Sigmoid colon (tissue), 6 donors: ENCODE measurements at regions not wholly inside any gene's neighbourhood (a gene's known extent, or its start where the extent isn't known, plus 50 kb on each side); places are given as distances from the start of the nearest gene placed in this dataset.

Experiments used
- DNase-seq: peaks from one replicate; pipeline ENCODE4 v3.0.0-alpha.2; 2019
- H3K27ac ChIP-seq, 4 donors: fragments of 200-600 bp; sonication (generic); one replicate each; pipeline ENCODE4 v1.5.1; 2016 to 2019; ENCODE audit warnings: mild to moderate bottlenecking in 1 of 4
- H3K27me3 ChIP-seq, 3 donors: fragments of 200-600 bp; sonication (generic); one replicate each; pipeline ENCODE4 v1.5.1; 2019; ENCODE audit warnings: mild to moderate bottlenecking in 1 of 3
- H3K36me3 ChIP-seq, 4 donors: fragments of 200-600 bp; sonication (generic); one replicate each; pipeline ENCODE4 v1.5.1; 2016 to 2019
- H3K4me1 ChIP-seq, 4 donors: fragments of 200-600 bp; sonication (generic); one replicate each; pipeline ENCODE4 v1.5.1; 2017 to 2019
- H3K4me3 ChIP-seq, 4 donors: fragments of 200-600 bp; sonication (generic); one replicate each; pipeline ENCODE4 v1.5.1; 2017 to 2019; ENCODE audit warnings: mild to moderate bottlenecking in 2 of 4, moderate library complexity in 1 of 4
- H3K9me3 ChIP-seq, 4 donors: fragments of 200-600 bp in 3 of 4; sonication (generic) in 3 of 4; one replicate each; pipeline versions ENCODE4 v1.5.1 to v1.6.1; 2013 to 2019
- CTCF ChIP-seq, 4 experiments: fragments of 450-650 bp in 3 of 4; fragments of 200-600 bp in 1 of 4; IDR thresholded peaks; one replicate each; pipeline ENCODE4 v1.5.1; 2016 to 2019; ENCODE audit warnings: antibody characterized with exemption in 4 of 4, mild to moderate bottlenecking in 3 of 4, moderate library complexity in 2 of 4
- EP300 ChIP-seq, 4 donors: sonication (generic); formaldehyde crosslinking; IDR thresholded peaks; one replicate each; pipeline ENCODE4 v1.6.1; 2017; ENCODE audit warnings: antibody characterized with exemption in 4 of 4
- POLR2A ChIP-seq, 2 donors: fragments of 450-650 bp; IDR thresholded peaks; one replicate each; pipeline ENCODE4 v1.6.1; 2016; ENCODE audit warnings: antibody characterized with exemption in 2 of 2, mild to moderate bottlenecking in 2 of 2, moderate library complexity in 2 of 2
- POLR2AphosphoS5 ChIP-seq, 4 donors: sonication (generic); formaldehyde crosslinking; IDR thresholded peaks; one replicate each; pipeline ENCODE4 v1.6.1; 2017; ENCODE audit warnings: antibody characterized with exemption in 4 of 4
- WGBS, 2 donors: extraction: QIAGEN DNeasy Blood & Tissue Kit; methylation state at CpG; one replicate each; pipeline ENCODE4 v1.1.7; 2013; 5-methylcytosine and 5-hydroxymethylcytosine counted together
- intact Hi-C: fragments of 100-400 bp; cut with DNase I; formaldehyde crosslinking; loops from one replicate; pipeline ENCODE4 v1.15.1; 2023
- donor health status: healthy with polysubstance abuse.
- donor health status: healthy.

GRCh38 chr13:107057028-107057631, 489.2 kb upstream of the ARGLU1 start:
- Histone ChIP-seq H3K27ac (no peak overlapping the region), H3K27me3 (no peaks in the 10 kb centered on the region), H3K36me3 (no peaks in the 10 kb centered on the region), H3K4me1 (no peaks in the 10 kb centered on the region), H3K4me3 (no peak overlapping the region), H3K9me3 (no peaks in the 10 kb centered on the region)
- no peak for DNase-seq
- 79 to 85% methylated on average over 3 of the region's 3 CpGs for WGBS, 2 donors
- intact Hi-C loops: no loop called here
- TF ChIP-seq CTCF (IDR thresholded peaks at IDR 0.05) (no peak), POLR2AphosphoS5 (IDR thresholded peaks at IDR 0.05) (no peak), POLR2A (IDR thresholded peaks at IDR 0.05) (no peak), EP300 (IDR thresholded peaks at IDR 0.05) (no peak)

- TF ChIP-seq EP300 (IDR thresholded peaks at IDR 0.05) (no peak), POLR2AphosphoS5 (IDR thresholded peaks at IDR 0.05) (no peak), POLR2A (IDR thresholded peaks at IDR 0.05) (no peak), CTCF (IDR thresholded peaks at IDR 0.05) (no peak)
- no peak overlapping the region for H3K4me3 ChIP-seq
- no peaks in the 10 kb centered on the region for H3K27me3 ChIP-seq
- no peak for DNase-seq
- H3K36me3 ChIP-seq: no peaks in the 10 kb centered on the region
- H3K9me3 ChIP-seq: peaks cover 0 to 6% (median 0%) of the 10 kb centered on the region in 4 donors
- H3K4me1 ChIP-seq: peaks cover 0 to 14% (median 6%) of the 10 kb centered on the region in 4 donors
- no peak overlapping the region for H3K27ac ChIP-seq
- intact Hi-C loops: no loop called here
- 53 to 75% methylated on average over 7 of the region's 7 CpGs for WGBS, 2 donors
Measured at GRCh38 chr13:107043021-107043956, 475.4 kb upstream of the ARGLU1 start.

GRCh38 chr13:107035778-107036177, 467.8 kb upstream of the ARGLU1 start:
- Histone ChIP-seq H3K36me3 (no peaks in the 10 kb centered on the region), H3K9me3 (no peaks in the 10 kb centered on the region), H3K27me3 (no peaks in the 10 kb centered on the region), H3K27ac (no peak overlapping the region), H3K4me1 (no peaks in the 10 kb centered on the region), H3K4me3 (no peak overlapping the region)
- 59 to 63% methylated on average over 2 of the region's 2 CpGs for WGBS, 2 donors
- intact Hi-C loops: no loop called here
- DNase-seq: no peak
- TF ChIP-seq CTCF (IDR thresholded peaks at IDR 0.05) (no peak), EP300 (IDR thresholded peaks at IDR 0.05) (no peak), POLR2AphosphoS5 (IDR thresholded peaks at IDR 0.05) (no peak), POLR2A (IDR thresholded peaks at IDR 0.05) (no peak)

GRCh38 chr13:107035186-107035585, 467.2 kb upstream of the ARGLU1 start:
- no peak for DNase-seq
- no peak overlapping the region for H3K27ac ChIP-seq
- no peak overlapping the region for H3K4me3 ChIP-seq
- intact Hi-C loops: no loop called here
- no peaks in the 10 kb centered on the region for H3K36me3 ChIP-seq
- 91 to 92% methylated on average over 6 of the region's 6 CpGs for WGBS, 2 donors
- H3K9me3 ChIP-seq: no peaks in the 10 kb centered on the region
- TF ChIP-seq POLR2A (IDR thresholded peaks at IDR 0.05) (no peak), POLR2AphosphoS5 (IDR thresholded peaks at IDR 0.05) (no peak), CTCF (IDR thresholded peaks at IDR 0.05) (no peak), EP300 (IDR thresholded peaks at IDR 0.05) (no peak)
- no peaks in the 10 kb centered on the region for H3K4me1 ChIP-seq
- H3K27me3 ChIP-seq: no peaks in the 10 kb centered on the region
